Amniotic stem cell (primary cell): ENCODE measurements at regions not wholly inside any gene's neighbourhood (a gene's known extent, or its start where the extent isn't known, plus 50 kb on each side); places are given as distances from the start of the nearest gene placed in this dataset.
"Not testable (repeated sequence)": the region's sequence is repeated elsewhere in the genome, so short reads cannot be mapped to it uniquely, and the experiment has no call there.

Experiments used
- DNase-seq: peaks from one replicate; lab custom pipeline; 2025; lab: John Stamatoyannopoulos, UW

GRCh38 chr2:224261326-224261725, 140.6 kb downstream of the FAM124B start:
- DNase-seq, result no peak

GRCh38 chr2:224260372-224261020, 141.4 kb downstream of the FAM124B start:
- no peak for DNase-seq

- no peak for DNase-seq
Observed at GRCh38 chr2:224259831-224260230, 142.1 kb downstream of the FAM124B start.

GRCh38 chr2:224258059-224258458, 143.8 kb downstream of the FAM124B start:
- no peak for DNase-seq

GRCh38 chr2:224257156-224257555, 144.8 kb downstream of the FAM124B start:
- no peak for DNase-seq

GRCh38 chr2:224253464-224253863, 148.4 kb downstream of the FAM124B start:
- DNase-seq, result no peak

GRCh38 chr2:224252631-224253030, 149.3 kb downstream of the FAM124B start:
- peak; percentile 45 for DNase-seq

GRCh38 chr2:224248944-224249371, 152.9 kb downstream of the FAM124B start:
- DNase-seq, result no peak

- DNase-seq, result no peak
Observed at GRCh38 chr2:224242561-224242960, 159.3 kb downstream of the FAM124B start.

- no peak for DNase-seq
Observed at GRCh38 chr2:224241812-224242211, 160.1 kb downstream of the FAM124B start.

GRCh38 chr2:224241001-224241400, 160.9 kb downstream of the FAM124B start:
- DNase-seq, result no peak

- no peak for DNase-seq
Observed at GRCh38 chr2:224223851-224224555, 177.9 kb downstream of the FAM124B start.

GRCh38 chr2:224222974-224223373, 178.9 kb downstream of the FAM124B start:
- DNase-seq, result no peak

GRCh38 chr2:224222291-224222690, 179.6 kb downstream of the FAM124B start:
- no peak for DNase-seq

GRCh38 chr2:224221455-224221913, 180.4 kb downstream of the FAM124B start:
- peak; percentile 93 for DNase-seq

- peak; percentile 6 for DNase-seq
Observed at GRCh38 chr2:224220586-224221255, 181.2 kb downstream of the FAM124B start.

GRCh38 chr2:224219781-224220180, 180.7 kb upstream of the SERPINE2 start:
- no peak for DNase-seq

GRCh38 chr2:224217962-224218347, 178.9 kb upstream of the SERPINE2 start:
- no peak for DNase-seq

GRCh38 chr2:224217233-224217961, 178.3 kb upstream of the SERPINE2 start:
- no peak for DNase-seq

- DNase-seq, result not testable (repeated sequence)
Observed at GRCh38 chr2:224215611-224216010, 176.5 kb upstream of the SERPINE2 start.

GRCh38 chr2:224213396-224213795, 174.3 kb upstream of the SERPINE2 start:
- no peak for DNase-seq

GRCh38 chr2:224211791-224212190, 172.7 kb upstream of the SERPINE2 start:
- DNase-seq, result no peak

GRCh38 chr2:224211181-224211480, 172.0 kb upstream of the SERPINE2 start:
- no peak for DNase-seq
